ENCODE measurements at regions not wholly inside any gene's neighbourhood (a gene's known extent, or its start where the extent isn't known, plus 50 kb on each side); places are given as distances from the start of the nearest gene placed in this dataset.

DNA sequence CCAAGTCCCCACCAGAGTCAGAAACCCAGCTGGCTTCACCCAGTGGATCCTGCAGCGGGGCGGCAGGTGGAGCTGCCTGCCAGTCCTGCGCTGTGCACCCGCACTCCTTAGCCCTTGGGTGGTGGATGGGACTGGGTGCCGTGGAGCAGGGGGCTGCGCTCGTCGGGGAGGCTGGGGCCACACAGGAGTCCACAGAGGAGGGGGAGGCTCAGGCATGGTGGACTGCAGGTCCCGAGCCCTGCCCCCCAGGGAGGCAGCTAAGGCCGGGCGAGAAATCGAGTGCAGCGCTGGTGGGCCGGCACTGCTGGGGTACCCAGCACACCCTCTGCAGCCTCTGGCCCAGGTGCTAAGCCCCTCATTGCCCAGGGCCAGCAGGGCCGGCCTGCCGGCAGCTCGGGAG is 144.6 kb upstream of the MGAT5 start:
- DNase-seq: no peak
- ATAC-seq (ENCODE audit: low read depth): no peak
- H3K27ac Mint-ChIP-seq: no peak overlapping the region
- TF ChIP-seq, protein P1, sequence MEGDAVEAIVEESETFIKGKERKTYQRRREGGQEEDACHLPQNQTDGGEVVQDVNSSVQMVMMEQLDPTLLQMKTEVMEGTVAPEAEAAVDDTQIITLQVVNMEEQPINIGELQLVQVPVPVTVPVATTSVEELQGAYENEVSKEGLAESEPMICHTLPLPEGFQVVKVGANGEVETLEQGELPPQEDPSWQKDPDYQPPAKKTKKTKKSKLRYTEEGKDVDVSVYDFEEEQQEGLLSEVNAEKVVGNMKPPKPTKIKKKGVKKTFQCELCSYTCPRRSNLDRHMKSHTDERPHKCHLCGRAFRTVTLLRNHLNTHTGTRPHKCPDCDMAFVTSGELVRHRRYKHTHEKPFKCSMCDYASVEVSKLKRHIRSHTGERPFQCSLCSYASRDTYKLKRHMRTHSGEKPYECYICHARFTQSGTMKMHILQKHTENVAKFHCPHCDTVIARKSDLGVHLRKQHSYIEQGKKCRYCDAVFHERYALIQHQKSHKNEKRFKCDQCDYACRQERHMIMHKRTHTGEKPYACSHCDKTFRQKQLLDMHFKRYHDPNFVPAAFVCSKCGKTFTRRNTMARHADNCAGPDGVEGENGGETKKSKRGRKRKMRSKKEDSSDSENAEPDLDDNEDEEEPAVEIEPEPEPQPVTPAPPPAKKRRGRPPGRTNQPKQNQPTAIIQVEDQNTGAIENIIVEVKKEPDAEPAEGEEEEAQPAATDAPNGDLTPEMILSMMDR (IDR thresholded peaks at IDR 0.05): no peak
- H3K4me3 Mint-ChIP-seq: no peak overlapping the region
- POLR2A ChIA-PET: no interaction called here
- CTCF ChIA-PET: interaction anchor here (0.9 kb wide), 1 partner anchor 223 kb away, joined by 4 read pairs; no protein-coding TSS in a partner anchor
- peaks cover 2% of the 10 kb centered on the region for H3K9me3 Mint-ChIP-seq
- peaks cover 5% of the 10 kb centered on the region for H3K4me1 Mint-ChIP-seq
- intact Hi-C loops (cut with micrococcal nuclease): no loop called here
- no peaks in the 10 kb centered on the region for H3K36me3 Mint-ChIP-seq (ENCODE audit: low read depth)
- H3K27me3 Mint-ChIP-seq: no peaks in the 10 kb centered on the region

DNA sequence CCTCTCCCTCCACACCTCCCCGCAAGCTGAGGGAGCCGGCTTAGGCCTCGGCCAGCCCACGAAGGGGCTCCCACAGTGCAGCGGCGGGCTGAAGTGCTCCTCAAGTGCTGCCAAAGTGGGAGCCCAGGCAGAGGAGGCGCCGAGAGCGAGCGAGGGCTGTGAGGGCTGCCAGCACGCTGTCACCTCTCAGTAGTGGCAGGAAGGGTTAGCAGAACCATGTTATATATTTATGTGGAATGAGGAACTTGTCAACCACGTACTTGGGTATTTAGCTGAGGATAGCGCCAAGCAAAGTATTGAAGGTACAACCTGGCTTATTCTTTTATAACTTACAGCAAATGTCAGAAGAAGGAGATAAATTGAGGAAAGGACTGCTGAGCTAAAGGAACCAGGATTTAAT is 144.1 kb upstream of the MGAT5 start:
- intact Hi-C loops (cut with micrococcal nuclease): loop anchor here (10.0 kb wide), 1 partner anchor 625 kb away; no protein-coding TSS in a partner anchor
- ChIA-PET POLR2A (no interaction called here), CTCF (interaction anchor here (1.8 kb wide), 1 partner anchor 223 kb away, joined by 8 read pairs; no protein-coding TSS in a partner anchor)
- no peaks in the 10 kb centered on the region for H3K27me3 Mint-ChIP-seq
- H3K4me1 Mint-ChIP-seq: peaks cover 4% of the 10 kb centered on the region
- peaks cover 2% of the 10 kb centered on the region for H3K9me3 Mint-ChIP-seq
- no peak overlapping the region for H3K27ac Mint-ChIP-seq
- ATAC-seq (ENCODE audit: low read depth): no peak
- DNase-seq: no peak
- H3K4me3 Mint-ChIP-seq: no peak overlapping the region
- no peaks in the 10 kb centered on the region for H3K36me3 Mint-ChIP-seq (ENCODE audit: low read depth)
- TF ChIP-seq, protein P1 (IDR thresholded peaks at IDR 0.05): no peak

DNA sequence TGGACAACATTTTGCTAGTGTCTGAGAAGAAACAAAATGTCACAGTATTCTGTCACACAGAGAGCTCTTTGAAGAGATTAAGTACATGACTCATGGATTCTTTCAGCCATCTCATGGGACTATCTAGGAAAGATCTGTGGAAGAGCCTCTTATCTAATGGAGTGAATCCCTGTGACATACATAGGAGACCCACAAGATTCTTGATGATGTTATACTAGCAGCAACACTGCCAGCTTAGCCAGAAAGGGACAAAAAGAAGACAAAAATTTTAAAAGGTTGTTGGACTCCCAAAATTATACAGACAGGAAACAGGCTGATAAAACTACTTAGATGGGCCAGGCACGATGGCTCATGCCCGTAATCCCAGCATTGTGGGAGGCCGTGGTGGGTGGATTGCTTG is 143.3 kb upstream of the MGAT5 start:
- H3K9me3 Mint-ChIP-seq: peaks cover 2% of the 10 kb centered on the region
- TF ChIP-seq, protein P1 (IDR thresholded peaks at IDR 0.05): no peak
- ATAC-seq (ENCODE audit: low read depth) (no peak), DNase-seq (no peak)
- ChIA-PET POLR2A (no interaction called here), CTCF (interaction anchor here (1.8 kb wide), 1 partner anchor 224 kb away, joined by 8 read pairs; no protein-coding TSS in a partner anchor)
- no peak overlapping the region for H3K27ac Mint-ChIP-seq
- peaks cover 2% of the 10 kb centered on the region for H3K4me1 Mint-ChIP-seq
- H3K36me3 Mint-ChIP-seq (ENCODE audit: low read depth): no peaks in the 10 kb centered on the region
- no peaks in the 10 kb centered on the region for H3K27me3 Mint-ChIP-seq
- intact Hi-C loops (cut with micrococcal nuclease): loop anchor here (10.0 kb wide), 1 partner anchor 624 kb away; no protein-coding TSS in a partner anchor
- H3K4me3 Mint-ChIP-seq: no peak overlapping the region

DNA sequence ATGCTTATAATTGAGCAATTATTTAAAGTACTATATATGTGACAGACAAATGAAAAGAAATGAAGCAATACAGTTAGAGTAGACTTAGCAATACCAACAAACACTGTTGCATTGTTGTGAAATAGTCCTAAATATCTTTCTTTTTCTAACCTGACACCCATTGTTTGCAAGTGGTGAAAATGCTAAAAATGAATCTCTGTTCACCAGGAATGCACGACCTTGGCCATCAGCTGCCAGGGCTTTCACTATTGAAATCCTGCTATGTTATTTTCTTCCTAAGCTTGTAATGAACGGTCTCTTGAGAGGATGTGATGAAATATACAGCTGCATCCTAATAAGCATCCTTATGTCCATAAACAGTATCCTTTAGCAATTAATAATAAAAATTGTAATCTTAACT is 136.2 kb upstream of the MGAT5 start:
- intact Hi-C loops (cut with micrococcal nuclease): loop anchor here (1.0 to 10.0 kb wide), 13 partner anchors 61 to 781 kb away; no protein-coding TSS in a partner anchor
- POLR2A ChIA-PET: interaction anchor here (0.8 to 4.7 kb wide), 10 partner anchors 10 to 294 kb away, joined by 3 to 63 read pairs (median 17); partner anchors contain the start of gene MGAT5
- no peak for DNase-seq
- Mint-ChIP-seq H3K4me1 (peaks cover 29% of the 10 kb centered on the region), H3K9me3 (no peaks in the 10 kb centered on the region), H3K27me3 (no peaks in the 10 kb centered on the region), H3K4me3 (no peak overlapping the region), H3K27ac (no peak overlapping the region), H3K36me3 (ENCODE audit: low read depth) (peaks cover 4% of the 10 kb centered on the region)
- ATAC-seq (ENCODE audit: low read depth): no peak
- TF ChIP-seq, protein P1 (IDR thresholded peaks at IDR 0.05): no peak
- CTCF ChIA-PET: interaction anchor here (1.0 to 9.9 kb wide), 31 partner anchors 32 to 335 kb away, joined by 3 to 243 read pairs (median 6); partner anchors contain the start of gene MGAT5

DNA sequence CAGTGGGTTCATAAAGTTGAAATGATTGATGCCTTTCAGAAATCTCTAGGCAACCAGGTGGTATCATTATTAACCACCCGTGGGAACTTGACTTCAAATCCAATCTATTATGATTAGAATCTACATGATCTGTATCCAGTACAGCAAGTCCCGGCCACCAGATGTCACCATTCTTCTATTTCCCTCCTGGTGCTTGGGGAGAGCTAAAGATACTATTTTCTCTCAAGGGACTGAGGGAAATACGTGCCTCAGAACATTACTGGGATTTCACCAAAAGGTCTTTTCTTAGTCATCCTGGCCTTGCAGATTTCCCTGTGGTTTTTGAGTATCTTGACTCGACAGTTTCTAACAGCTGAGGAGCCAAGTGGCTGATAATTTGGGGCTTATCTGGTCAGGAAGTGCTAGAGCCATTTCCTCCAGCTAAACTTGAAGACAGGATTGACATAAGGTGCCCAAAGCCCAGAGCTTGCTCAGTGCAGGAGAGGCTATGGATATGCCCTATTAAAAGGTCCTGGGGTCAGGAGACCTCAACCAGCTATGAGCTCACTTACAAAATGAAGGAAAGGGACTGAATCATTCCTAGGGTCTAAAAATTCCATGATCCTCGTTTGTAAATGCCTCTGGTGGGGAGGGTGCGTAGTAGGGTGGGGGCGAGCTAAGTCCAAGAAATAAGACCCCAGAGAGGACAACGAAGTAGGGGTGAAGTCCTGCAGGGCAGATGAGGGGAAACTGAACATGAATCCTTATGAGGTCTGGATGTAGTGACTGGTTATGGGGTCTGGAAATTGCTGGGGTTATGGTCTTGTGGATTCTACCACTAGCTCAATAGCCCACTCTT is 135.4 kb upstream of the MGAT5 start:
- no peaks in the 10 kb centered on the region for H3K27me3 Mint-ChIP-seq
- H3K4me3 Mint-ChIP-seq: peak overlapping the region; percentile 99
- H3K4me1 Mint-ChIP-seq: peaks cover 38% of the 10 kb centered on the region
- H3K36me3 Mint-ChIP-seq (ENCODE audit: low read depth): peaks cover 4% of the 10 kb centered on the region
- DNase-seq (peak; percentile 50), ATAC-seq (ENCODE audit: low read depth) (peak; percentile 49)
- peak overlapping the region; percentile 46 for H3K27ac Mint-ChIP-seq
- TF ChIP-seq, protein P1 (IDR thresholded peaks at IDR 0.05): no peak
- no peaks in the 10 kb centered on the region for H3K9me3 Mint-ChIP-seq
- ChIA-PET POLR2A (interaction anchor here (0.5 to 4.7 kb wide), 19 partner anchors 10 to 908 kb away, joined by 3 to 63 read pairs (median 6); partner anchors contain the start of gene MGAT5), CTCF (interaction anchor here (0.6 to 9.9 kb wide), 53 partner anchors 9 to 334 kb away, joined by 3 to 243 read pairs (median 4); partner anchors contain the start of gene MGAT5)
- intact Hi-C loops (cut with micrococcal nuclease): loop anchor here (1.0 to 10.0 kb wide), 14 partner anchors 60 to 780 kb away; no protein-coding TSS in a partner anchor

Data from activated B cell treated with CpG ODN at 0.5 μM for 24 hours (primary cell).